Putamen (tissue), 1 donor: ENCODE measurements at regions not wholly inside any gene's neighbourhood (a gene's known extent, or its start where the extent isn't known, plus 50 kb on each side); places are given as distances from the start of the nearest gene placed in this dataset.

Experiments used
- DNase-seq: peaks from one replicate; pipeline ENCODE4 v3.0.0-alpha.2; 2016; ENCODE audit warnings: low spot score

DNA sequence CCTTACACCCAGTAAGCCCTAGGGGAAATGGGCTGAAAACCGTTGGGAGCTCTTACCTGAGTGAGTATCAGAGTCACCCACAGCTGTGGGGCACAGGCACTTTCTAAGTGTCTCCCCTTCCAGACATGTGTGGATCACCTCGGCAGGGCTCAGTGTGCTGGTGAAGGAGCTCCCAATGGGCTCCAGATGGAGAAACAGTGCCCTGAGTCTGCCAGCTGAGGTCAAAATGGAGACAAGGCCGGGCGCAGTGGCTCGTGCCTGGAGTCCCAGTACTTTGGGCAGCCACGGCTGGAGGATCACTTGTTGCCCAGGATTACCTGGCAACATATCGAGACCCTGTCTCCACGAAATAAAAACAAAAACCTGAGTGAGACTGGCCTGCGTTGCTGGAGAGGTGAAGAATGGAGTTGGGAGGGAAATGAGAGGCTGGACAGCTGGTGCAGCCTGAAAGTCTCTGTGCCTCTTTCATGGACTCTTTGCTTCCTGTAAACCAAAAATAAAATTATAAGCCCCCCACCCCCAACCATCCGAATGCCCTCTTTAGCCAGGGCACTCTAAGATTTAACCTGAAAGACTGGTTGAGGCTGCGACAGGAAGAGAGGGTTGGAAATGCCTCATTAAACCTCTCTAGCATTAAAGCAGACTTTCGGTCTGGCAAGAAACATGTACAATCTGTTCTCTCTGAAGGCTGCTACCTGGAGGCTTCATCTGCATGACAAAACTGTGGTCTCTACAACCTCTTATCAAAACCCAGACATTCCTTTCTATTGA lies 111.8 kb downstream of the SNX19 start:
- no peak for DNase-seq

DNA sequence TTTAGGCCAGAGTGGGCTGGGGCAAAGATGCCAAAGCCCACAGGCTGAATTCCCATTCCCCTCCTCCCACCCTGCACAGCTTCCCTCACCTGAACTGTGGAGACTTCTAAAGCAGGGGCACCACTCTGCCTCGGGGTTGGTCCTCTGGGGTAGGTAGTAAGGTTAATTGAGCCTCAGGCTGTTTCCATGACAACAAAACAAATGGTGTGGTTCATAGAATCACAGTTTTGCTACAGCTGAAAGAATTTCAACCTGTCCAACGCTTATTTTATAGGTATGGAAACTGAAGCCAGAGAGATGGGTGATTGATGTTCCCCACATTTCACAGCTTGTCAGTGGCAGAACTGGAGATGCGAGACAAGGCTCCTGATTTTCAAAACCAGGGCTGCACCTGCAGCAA lies 109.5 kb downstream of the SNX19 start:
- no peak for DNase-seq

- no peak for DNase-seq
These were observed 107.7 kb downstream of the SNX19 start for GRCh38 chr11:130808541-130808940.

GRCh38 chr11:130813196-130813595 lies 103.1 kb downstream of the SNX19 start:
- DNase-seq = no peak

DNA sequence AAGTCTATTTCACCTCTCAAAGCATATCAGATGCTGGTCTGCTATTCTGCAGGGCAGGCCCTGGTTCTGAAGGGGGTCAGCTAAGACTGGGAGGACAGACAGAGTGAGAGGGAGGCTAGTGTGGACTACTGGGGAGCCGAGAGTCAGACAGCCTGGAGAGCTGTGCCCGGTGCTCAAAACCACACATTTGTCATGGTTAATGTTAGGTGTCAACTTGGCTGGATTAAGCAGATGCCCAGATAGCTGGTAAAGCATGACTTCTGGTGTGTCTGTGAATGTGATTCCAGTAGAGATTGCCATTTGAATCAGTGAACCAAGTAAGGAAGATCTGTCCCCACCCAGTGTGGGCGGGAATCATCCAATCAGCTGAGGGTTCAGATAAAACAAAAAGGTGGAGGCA lies 102.6 kb downstream of the SNX19 start:
- DNase-seq = no peak

- DNase-seq = no peak
These were observed 101.7 kb downstream of the SNX19 start for GRCh38 chr11:130814440-130815096.

GRCh38 chr11:130815097-130815802 lies 101.0 kb downstream of the SNX19 start:
- no peak for DNase-seq

DNA sequence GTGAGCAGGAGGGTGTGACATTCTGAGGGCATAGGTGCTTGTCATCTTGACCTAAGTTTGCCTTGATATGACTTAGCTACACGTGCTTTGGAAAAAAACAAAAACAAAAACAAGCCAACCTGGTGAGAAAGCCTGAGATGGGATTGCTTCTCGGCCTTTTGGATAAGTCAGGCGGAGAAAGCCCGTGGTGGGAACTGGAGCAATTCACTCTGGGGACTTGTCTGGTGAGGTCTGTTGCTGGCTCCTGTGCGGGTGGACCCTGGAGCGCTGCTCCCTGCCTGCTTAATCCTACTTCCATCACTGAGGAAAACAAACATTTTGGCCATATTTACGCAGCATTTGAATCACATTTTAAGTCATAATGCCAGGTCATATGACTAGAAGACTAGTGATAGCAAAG lies 100.3 kb downstream of the SNX19 start:
- DNase-seq = no peak

DNA sequence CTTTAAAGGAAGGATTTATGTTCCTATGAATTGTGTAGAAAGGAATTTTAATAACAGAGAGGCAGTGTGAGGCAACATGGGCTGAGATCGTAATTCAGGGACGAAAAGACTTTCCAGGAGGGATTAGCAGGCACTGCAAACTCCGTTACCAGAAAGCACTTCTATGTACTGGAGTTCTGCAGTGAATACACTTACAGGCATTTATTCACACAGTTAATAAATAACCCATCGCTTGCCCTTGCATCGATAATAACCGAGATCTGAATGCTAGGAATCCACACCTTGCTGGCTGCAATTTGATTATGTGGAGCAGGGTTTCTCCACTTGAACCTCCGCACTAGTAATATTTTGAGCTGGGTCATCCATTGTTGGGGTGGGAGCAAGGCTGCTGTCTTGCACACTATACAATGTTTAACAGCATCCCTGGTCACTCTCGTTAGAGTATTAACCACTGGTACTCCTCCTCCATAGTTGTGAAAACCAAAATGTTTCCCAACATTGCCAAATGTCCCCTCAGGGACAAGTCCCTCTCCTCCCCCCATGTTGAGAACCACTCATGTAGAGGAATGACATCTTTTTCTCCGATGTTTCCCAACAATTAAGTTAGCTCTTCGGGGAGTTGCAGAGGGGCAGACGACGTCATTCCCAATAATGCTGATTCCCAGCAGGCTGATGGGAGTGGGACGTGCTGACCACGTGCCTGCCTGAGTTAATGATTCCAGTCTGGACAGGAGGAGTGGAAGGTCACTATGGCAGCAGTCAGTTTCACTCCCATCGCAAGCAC lies 99.5 kb downstream of the SNX19 start:
- no peak for DNase-seq

DNA sequence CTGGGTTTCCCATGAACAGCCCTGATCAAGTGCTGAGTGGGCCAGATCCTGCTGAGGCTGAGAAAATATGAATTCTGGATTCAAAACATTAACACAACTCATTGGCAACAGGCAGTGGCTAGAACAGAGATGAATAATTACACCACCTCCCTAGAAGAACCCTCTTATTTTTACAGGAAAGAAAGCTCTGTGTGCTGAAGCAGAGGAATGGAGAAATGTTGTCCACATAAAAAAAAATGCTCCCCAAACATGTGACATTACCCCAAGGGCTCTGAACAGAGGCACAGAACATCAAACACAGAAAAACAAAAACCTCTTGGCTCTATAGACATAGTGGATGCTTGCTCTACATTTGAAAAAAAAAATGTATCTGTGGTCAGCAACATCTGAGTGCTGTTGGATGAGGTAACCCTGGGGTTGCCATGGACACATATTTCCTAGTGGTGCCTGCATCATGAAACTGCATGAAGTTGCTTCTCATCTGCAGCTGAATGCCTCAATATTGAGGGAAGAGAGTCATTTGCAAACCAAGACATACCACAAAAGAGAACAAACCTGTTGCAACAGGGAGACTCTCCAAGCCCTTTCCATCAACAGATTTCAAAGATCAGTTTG lies 98.8 kb downstream of the SNX19 start:
- no peak for DNase-seq

GRCh38 chr11:130819625-130820024 lies 96.7 kb downstream of the SNX19 start:
- DNase-seq = no peak
